Activated T-cell treated with anti-CD3 and anti-CD28 coated beads, Interleukin-2, amount 50 U/mL, for 72 hours (primary cell): ENCODE measurements at regions not wholly inside any gene's neighbourhood (a gene's known extent, or its start where the extent isn't known, plus 50 kb on each side); places are given as distances from the start of the nearest gene placed in this dataset.

Experiments used
- ATAC-seq, 2 donors: fragments of 150-1000 bp; cut with Tn5 transposase; replicated peaks in 1 of 2; 2 replicates each; pipeline ENCODE4 v1.10.0; 2021; ENCODE audit warnings: moderate library complexity in 2 of 2, mild to moderate bottlenecking in 1 of 2
- DNase-seq, 2 donors: peaks; one replicate each; pipeline ENCODE4 v3.0.0; 2021 to 2022; ENCODE audit warnings: mixed read lengths in 1 of 2
- H3K27ac Mint-ChIP-seq: one replicate; pipeline ENCODE4 v1.8.0; 2022; ENCODE audit warnings: mild to moderate bottlenecking, moderate library complexity, mixed read lengths
- H3K27me3 Mint-ChIP-seq: one replicate; pipeline ENCODE4 v1.8.0; 2022; ENCODE audit warnings: low read depth, mixed read lengths
- H3K36me3 Mint-ChIP-seq, 2 donors: one replicate each; pipeline ENCODE4 v1.8.0; 2022; ENCODE audit warnings: mixed read lengths in 2 of 2, mild to moderate bottlenecking in 1 of 2; ENCODE audit not compliant: insufficient read depth in 2 of 2
- H3K4me1 Mint-ChIP-seq: one replicate; pipeline ENCODE4 v1.8.0; 2022; ENCODE audit warnings: low read depth, mixed read lengths
- H3K4me3 Mint-ChIP-seq, 2 donors: one replicate each; pipeline ENCODE4 v1.8.0; 2022; ENCODE audit warnings: mild to moderate bottlenecking in 2 of 2, mixed read lengths in 2 of 2, moderate library complexity in 2 of 2
- H3K9me3 Mint-ChIP-seq, 2 donors: one replicate each; pipeline ENCODE4 v1.8.0; 2022; ENCODE audit warnings: mixed read lengths in 2 of 2

DNA sequence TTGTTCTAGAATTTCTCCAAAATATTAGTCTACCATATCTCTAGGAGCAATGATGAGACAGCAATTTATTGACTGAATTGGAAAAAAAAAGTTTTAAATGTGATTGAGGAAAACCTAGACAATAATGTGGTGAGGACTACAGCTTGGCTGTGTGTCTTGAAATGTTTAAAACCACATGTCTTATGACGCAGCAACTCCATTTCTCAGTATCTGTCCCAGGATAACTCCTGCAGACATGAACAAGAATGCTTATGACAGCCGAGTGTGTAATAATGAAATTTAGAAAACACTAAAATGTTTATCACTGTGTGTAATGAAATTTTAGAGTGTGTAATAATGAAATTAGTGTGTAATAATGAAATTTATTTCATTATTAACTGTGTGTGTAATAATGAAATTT lies 254.1 kb upstream of the DAPK1 start:
- no peak for DNase-seq
- no peaks in the 10 kb centered on the region for H3K4me1 Mint-ChIP-seq
- no peak overlapping the region for H3K4me3 Mint-ChIP-seq
- ATAC-seq = no peak
- no peak overlapping the region for H3K27ac Mint-ChIP-seq
- H3K9me3 Mint-ChIP-seq = no peaks in the 10 kb centered on the region
- no peaks in the 10 kb centered on the region for H3K36me3 Mint-ChIP-seq
- peaks cover 32% of the 10 kb centered on the region for H3K27me3 Mint-ChIP-seq

DNA sequence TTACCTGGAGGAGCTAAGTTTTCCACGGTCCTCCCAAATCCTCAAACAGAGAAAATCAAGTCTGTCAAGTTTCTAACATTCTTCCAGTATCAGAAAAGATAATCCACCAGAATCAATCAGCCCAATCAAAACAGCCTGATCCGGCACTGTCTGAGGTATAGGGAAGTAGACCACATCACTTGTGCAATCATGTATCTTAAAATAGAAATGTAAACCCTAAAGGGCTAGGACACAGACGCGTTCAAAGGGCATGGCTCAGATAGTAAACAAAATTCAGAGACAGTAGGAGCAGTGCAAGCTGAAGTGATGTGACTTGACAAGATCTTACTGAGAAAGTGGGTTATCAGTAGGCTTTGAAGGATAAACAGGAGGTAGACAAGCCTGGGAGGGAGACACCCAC lies 252.4 kb upstream of the DAPK1 start:
- H3K36me3 Mint-ChIP-seq = no peaks in the 10 kb centered on the region
- H3K4me1 Mint-ChIP-seq = no peaks in the 10 kb centered on the region
- no peak for ATAC-seq
- H3K4me3 Mint-ChIP-seq = no peak overlapping the region
- no peak for DNase-seq
- no peak overlapping the region for H3K27ac Mint-ChIP-seq
- peaks cover 32% of the 10 kb centered on the region for H3K27me3 Mint-ChIP-seq
- no peaks in the 10 kb centered on the region for H3K9me3 Mint-ChIP-seq

DNA sequence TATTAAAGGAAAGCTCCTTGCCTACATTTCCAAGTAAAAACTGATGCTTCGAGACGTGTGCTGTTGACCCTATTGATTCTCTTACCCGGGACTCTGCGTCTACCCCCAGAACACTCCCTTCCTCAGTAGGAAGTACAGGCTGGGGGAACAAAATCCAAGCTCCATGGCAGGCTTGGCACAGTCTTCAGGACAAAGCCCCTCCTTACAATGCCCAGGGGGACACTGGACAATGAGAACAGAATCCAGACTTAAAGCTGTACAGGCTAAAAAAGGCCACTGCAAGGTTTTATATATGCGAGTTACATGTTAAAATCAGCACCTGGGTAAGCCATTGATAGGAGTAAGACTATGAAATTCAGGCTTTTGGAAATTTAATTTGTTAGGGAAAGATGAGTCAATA lies 250.6 kb upstream of the DAPK1 start:
- H3K27ac Mint-ChIP-seq = no peak overlapping the region
- H3K4me1 Mint-ChIP-seq = no peaks in the 10 kb centered on the region
- no peaks in the 10 kb centered on the region for H3K36me3 Mint-ChIP-seq
- no peak overlapping the region for H3K4me3 Mint-ChIP-seq
- H3K9me3 Mint-ChIP-seq = no peaks in the 10 kb centered on the region
- ATAC-seq (no peak), DNase-seq (no peak)
- peaks cover 18% of the 10 kb centered on the region for H3K27me3 Mint-ChIP-seq

DNA sequence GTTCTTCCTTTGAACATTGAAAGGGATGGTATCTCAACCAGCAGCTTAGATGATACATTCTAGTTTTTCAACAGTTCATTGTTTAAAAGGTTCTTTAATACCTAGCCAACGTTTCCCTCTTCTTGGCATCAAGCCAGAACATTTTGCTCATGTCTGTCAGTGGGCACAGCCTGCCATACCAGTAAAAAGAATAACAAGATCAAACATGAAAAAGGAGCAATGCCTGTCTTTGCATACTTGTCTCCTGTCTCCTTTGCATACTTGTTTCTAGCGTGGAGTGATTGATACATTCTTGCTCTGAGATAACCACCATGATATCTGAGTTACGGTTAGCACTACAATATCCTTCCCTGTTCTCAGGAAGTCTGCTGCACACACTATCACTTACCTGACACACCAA lies 248.6 kb upstream of the DAPK1 start:
- Mint-ChIP-seq H3K36me3 (no peaks in the 10 kb centered on the region), H3K4me1 (no peaks in the 10 kb centered on the region), H3K4me3 (no peak overlapping the region), H3K27me3 (peaks cover 22% of the 10 kb centered on the region), H3K9me3 (no peaks in the 10 kb centered on the region), H3K27ac (no peak overlapping the region)
- DNase-seq (no peak), ATAC-seq (no peak)

DNA sequence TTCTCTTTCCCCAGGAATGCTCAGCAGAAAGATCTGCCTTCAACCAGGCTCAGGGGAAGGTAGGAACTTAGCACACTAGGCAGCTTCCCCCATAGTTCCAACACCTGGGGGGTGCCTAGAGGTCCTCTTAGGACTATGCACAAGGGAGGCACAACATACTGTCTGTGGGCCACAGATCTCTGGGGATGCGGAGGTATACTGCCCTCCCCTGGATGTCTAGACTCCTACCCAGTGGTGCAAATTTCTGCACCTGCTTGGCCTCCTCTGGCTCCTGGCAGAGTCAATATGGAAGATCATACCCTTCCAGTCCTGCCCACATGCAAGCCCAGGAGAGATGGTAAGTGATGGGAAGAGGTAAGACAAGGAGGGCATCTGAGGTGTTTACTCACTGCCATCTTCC lies 247.5 kb upstream of the DAPK1 start:
- ATAC-seq (no peak), DNase-seq (no peak)
- Mint-ChIP-seq H3K36me3 (no peaks in the 10 kb centered on the region), H3K4me3 (no peak overlapping the region), H3K27me3 (peaks cover 19% of the 10 kb centered on the region), H3K27ac (no peak overlapping the region), H3K9me3 (no peaks in the 10 kb centered on the region), H3K4me1 (no peaks in the 10 kb centered on the region)

DNA sequence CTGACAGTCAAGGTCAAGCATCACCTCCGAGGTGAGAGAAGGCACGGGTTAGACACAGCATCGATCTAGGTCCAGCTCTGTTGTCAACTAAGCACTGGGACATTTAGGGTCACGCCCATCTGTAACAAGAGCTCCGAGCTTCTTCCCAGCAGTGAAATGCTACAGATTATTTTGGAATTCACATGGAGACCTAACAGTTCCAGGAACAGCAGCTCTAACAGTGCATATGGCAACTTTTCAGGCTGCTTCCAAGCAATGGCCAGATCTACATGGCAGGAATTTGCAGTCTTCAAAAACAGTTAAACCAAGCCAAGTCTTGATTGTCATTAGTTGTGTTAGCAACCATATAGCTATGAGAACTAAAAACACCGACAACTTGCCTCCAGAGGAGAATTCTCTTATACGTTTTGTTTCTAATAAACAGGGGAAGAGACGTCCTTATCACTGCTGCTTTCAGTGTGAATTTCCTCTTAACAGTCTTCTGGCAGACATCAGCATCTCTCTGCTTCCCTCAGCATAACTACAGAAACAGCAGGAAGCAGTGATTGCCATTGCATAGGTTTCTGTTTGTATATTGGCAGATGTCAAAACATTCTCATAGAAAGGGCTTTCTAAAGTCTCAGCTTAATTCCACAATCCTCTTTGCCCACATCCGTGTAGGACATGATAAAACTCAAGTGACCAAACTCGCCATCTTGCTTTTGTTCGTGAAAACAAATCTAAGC lies 242.1 kb upstream of the DAPK1 start:
- DNase-seq (no peak), ATAC-seq (no peak)
- Mint-ChIP-seq H3K4me3 (no peak overlapping the region), H3K36me3 (no peaks in the 10 kb centered on the region), H3K27me3 (peaks cover 12% of the 10 kb centered on the region), H3K27ac (no peak overlapping the region), H3K4me1 (no peaks in the 10 kb centered on the region), H3K9me3 (no peaks in the 10 kb centered on the region)

DNA sequence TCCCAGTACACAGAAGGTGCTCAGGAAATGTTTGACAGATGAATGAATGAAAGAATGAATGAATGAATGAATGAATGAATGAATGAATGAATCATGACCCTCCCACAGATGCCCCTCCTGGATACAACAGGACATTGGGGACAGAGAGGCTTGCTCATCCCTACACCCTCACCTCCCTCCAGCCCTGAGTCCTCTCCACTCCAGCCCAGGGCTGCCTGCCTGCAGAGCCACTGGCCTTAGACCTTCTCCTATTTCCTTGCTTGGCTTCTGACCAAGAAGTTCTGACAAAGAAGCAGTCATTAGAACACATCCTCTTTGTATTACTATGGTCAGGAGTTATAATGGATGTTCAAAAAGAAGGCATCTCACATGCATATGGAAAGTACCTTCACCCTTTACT lies 240.7 kb upstream of the DAPK1 start:
- H3K27me3 Mint-ChIP-seq = peaks cover 12% of the 10 kb centered on the region
- ATAC-seq (no peak), DNase-seq (no peak)
- H3K36me3 Mint-ChIP-seq = no peaks in the 10 kb centered on the region
- no peaks in the 10 kb centered on the region for H3K4me1 Mint-ChIP-seq
- no peaks in the 10 kb centered on the region for H3K9me3 Mint-ChIP-seq
- H3K27ac Mint-ChIP-seq = no peak overlapping the region
- H3K4me3 Mint-ChIP-seq = no peak overlapping the region

DNA sequence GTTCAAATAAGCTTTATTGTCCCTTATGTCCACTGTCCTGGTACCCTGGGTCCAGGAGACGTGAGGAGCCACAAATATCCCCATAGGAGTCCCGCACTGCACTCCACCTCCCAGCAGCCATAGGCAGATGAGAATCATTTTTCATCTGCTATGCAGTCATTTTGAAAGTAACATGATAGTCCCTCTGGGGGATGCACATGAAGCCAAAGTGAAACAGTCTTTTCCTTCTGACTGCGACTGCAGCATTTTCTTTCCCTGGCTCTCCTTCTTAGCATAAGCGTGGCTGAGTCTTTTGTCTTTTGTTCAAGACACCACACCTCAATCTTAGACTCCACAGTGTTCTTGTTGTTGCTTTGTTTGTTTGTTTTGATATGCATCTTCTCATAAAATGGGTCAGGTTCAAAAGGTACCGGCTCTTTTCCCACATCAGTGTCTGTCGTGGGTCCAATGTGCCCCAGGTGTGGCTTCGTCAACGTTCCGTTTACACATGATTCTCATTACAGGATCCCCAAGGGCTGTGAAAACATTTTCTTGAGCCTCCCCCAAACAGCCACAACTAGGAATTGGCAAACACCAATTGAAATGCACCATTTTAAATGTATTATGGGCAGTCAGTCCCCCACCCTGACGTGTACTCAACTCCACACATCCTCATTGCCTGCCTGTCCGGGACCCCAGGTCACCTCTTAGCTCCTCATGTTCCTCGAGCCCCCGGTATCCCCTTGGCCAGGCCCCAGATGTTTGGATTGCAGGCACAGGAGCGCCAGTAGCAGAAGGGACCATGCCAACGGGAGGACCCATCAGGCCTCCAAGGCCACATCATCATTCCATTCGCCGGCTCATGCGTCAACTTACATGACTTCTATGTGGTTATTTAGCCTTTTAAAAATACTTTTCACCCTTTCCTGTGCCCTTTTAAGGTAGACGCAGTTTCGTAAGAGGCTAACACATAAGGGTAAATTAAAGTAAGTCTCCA lies 237.8 kb upstream of the DAPK1 start:
- Mint-ChIP-seq H3K27ac (no peak overlapping the region), H3K9me3 (no peaks in the 10 kb centered on the region), H3K36me3 (no peaks in the 10 kb centered on the region), H3K27me3 (no peaks in the 10 kb centered on the region), H3K4me1 (no peaks in the 10 kb centered on the region), H3K4me3 (no peak overlapping the region)
- peak in 1 of 2 donors; percentile 28 for ATAC-seq
- DNase-seq = no peak

DNA sequence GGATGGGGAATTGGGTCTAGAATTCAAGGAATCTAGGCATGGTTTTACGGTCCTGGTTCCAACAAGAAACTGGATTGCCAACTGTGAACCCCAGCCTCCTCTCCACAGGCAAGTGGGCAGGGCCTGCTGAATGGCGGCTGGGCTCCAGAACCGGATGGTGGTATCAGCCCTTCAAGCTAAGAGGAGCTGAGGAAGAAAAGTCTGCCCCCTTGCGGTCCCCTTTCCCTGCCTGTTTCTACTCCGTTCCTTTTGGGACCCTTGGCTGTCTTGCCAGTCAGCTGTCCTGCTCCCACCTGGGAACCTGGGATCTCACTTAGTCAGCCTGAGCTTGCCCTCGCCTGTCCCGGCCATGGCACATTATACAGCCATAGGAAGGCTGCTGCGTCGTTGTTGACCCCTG lies 234.4 kb upstream of the DAPK1 start:
- ATAC-seq = no peak
- Mint-ChIP-seq H3K4me3 (no peak overlapping the region), H3K27ac (no peak overlapping the region), H3K4me1 (no peaks in the 10 kb centered on the region), H3K36me3 (no peaks in the 10 kb centered on the region), H3K27me3 (peaks cover 4% of the 10 kb centered on the region), H3K9me3 (no peaks in the 10 kb centered on the region)
- no peak for DNase-seq

DNA sequence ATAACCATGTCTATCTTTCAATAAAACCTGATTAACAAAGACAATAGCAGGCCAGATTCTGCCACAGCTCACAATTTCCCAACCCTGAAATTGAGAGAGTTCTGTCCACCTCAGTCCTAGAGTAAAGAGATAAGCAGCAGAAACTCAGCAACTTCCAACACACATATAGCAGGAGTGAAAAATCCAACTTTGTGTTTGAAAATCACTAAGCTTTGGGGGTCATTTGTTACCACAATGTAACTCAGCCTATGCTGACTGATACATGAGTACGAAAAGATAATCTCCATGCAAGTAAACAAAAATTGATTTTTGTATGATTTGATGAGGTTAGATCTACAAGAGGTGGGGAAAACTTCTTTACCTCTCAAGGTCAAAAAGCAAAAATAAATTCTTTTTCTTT lies 231.0 kb upstream of the DAPK1 start:
- ATAC-seq = no peak

DNA sequence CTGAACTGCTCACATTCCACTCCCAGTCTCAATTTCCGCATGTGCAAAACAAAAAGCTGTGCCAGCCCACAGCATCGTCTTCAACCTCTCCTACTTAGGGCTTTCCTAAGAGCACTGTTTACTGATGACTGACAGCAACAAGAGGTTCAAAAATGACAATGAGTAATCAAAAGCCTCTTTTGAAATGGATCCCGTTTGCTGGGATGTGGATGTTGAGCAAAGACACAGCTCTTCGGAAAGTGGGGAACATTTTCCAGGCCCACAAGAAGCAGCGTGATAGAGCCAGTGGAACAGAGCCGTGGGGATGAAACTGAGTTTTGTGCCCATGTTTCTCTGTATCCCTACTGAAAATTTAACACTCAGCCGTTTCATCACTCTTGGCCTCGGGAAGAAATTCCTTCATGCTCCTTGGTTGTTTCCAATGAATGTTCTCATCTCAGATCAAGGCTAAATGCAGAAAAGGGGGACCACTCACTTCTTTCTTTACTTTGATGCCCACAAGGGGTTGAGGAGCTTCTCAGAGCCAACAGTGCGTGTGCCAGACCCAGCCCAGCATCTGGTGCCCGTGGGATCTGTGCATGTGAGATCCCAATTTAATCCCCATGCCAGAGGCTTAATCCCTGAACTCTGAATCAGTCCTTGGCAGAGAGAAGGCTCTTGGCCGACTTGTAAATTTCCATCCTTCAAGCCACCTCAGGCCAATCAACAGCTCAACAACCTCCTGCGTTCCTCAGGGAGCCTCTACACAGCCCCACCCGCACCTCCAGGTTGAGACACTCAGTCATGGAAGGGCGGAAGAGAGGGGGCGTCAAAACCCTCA lies 230.2 kb upstream of the DAPK1 start:
- peaks cover 6% of the 10 kb centered on the region for H3K4me1 Mint-ChIP-seq
- no peaks in the 10 kb centered on the region for H3K9me3 Mint-ChIP-seq
- DNase-seq (no peak), ATAC-seq (no peak)
- peaks cover 22% of the 10 kb centered on the region for H3K27me3 Mint-ChIP-seq
- H3K36me3 Mint-ChIP-seq = no peaks in the 10 kb centered on the region
- H3K4me3 Mint-ChIP-seq = no peak overlapping the region
- H3K27ac Mint-ChIP-seq = no peak overlapping the region

More for the DNA sequence above, 231.0 kb upstream of the DAPK1 start:
- H3K4me1 Mint-ChIP-seq = peaks cover 6% of the 10 kb centered on the region
- H3K36me3 Mint-ChIP-seq = no peaks in the 10 kb centered on the region
- no peak for DNase-seq
- H3K9me3 Mint-ChIP-seq = no peaks in the 10 kb centered on the region
- no peak overlapping the region for H3K4me3 Mint-ChIP-seq
- no peak overlapping the region for H3K27ac Mint-ChIP-seq
- peaks cover 16% of the 10 kb centered on the region for H3K27me3 Mint-ChIP-seq

DNA sequence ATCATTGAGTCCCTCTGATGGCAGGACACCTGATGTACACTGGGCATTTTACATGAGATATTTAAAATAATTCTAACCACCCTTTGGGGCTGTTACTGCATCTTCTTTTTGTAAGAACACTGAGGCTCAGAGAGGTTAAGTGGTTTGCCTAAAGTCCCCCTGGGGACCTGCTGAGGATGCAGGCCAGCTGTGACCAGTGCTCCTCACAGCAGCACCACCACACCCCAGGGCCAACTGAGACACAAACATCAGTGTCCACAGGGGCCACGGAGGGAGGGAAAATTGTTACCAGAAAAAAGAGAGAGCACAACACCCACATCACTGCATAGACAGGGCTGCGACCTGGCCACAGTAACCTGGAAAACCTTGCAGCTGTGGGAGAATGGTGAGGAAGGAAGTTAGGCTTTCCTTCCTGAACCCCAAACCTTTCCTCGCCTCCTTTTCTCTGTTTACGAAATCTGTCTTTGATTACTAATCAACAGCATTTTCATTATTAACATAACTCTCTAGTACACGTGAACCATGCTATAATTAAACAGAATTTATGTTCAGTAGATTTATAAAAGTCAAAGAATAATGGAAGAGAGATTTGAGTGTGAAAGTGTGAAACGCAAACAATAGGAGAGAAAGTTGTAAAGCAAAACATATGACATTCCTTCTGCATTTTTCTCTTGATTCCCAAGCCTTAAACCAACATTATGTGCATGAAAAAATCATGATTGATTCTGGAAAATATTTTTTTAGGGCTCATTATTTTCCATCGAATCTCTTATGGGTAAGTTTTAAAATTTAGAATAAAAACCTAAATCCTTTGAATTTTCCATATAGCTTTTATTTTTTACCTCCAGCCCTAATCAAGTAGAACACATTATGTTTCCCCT lies 228.1 kb upstream of the DAPK1 start:
- no peak overlapping the region for H3K4me3 Mint-ChIP-seq
- peaks cover 6% of the 10 kb centered on the region for H3K4me1 Mint-ChIP-seq

More for the DNA sequence above, 228.1 kb upstream of the DAPK1 start:
- Mint-ChIP-seq H3K36me3 (no peaks in the 10 kb centered on the region), H3K27ac (no peak overlapping the region), H3K27me3 (peaks cover 36% of the 10 kb centered on the region), H3K9me3 (no peaks in the 10 kb centered on the region)
- DNase-seq (no peak), ATAC-seq (no peak)
